Loucy (cell line): ENCODE measurements at regions not wholly inside any gene's neighbourhood (a gene's known extent, or its start where the extent isn't known, plus 50 kb on each side); places are given as distances from the start of the nearest gene placed in this dataset.

Experiments used
- EZH2phosphoT487 ChIP-seq: fragments of 200-600 bp; IDR thresholded peaks from 2 replicates; pipeline ENCODE4 v1.6.1; 2018; ENCODE audit warnings: antibody characterized with exemption, mild to moderate bottlenecking, moderate library complexity, borderline replicate concordance
- TF ChIP-seq, protein P1 (sequence below): fragments of 200-600 bp; sonication (generic); conservative IDR thresholded peaks from 2 replicates; pipeline ENCODE4 v1.5.1; 2014; ENCODE audit warnings: mild to moderate bottlenecking, antibody characterized with exemption, low read length

DNA sequence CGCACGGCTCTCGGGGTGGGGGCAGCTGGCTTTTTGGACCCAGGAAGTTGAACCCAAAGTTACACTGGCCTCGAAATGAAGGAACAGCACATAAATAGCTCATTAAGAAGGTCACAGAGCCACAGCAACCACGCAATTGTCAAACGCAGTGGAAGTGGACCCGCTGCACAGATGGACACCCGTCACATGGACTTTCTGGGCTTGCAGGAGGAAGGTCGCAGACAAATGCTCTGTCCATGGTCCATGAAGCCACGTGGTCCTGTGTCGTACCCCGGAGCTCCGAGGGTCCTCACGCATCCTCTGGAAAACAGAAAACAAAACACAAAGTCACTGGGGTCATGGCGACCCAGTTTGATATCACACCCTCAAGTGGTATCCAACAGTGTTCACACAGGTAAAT, 308.1 kb upstream of the SALL3 start:
- TF ChIP-seq, protein P1, sequence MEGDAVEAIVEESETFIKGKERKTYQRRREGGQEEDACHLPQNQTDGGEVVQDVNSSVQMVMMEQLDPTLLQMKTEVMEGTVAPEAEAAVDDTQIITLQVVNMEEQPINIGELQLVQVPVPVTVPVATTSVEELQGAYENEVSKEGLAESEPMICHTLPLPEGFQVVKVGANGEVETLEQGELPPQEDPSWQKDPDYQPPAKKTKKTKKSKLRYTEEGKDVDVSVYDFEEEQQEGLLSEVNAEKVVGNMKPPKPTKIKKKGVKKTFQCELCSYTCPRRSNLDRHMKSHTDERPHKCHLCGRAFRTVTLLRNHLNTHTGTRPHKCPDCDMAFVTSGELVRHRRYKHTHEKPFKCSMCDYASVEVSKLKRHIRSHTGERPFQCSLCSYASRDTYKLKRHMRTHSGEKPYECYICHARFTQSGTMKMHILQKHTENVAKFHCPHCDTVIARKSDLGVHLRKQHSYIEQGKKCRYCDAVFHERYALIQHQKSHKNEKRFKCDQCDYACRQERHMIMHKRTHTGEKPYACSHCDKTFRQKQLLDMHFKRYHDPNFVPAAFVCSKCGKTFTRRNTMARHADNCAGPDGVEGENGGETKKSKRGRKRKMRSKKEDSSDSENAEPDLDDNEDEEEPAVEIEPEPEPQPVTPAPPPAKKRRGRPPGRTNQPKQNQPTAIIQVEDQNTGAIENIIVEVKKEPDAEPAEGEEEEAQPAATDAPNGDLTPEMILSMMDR = no peak
- TF ChIP-seq EZH2phosphoT487 = no peak
